GM12872 (cell line): ENCODE measurements at regions not wholly inside any gene's neighbourhood (a gene's known extent, or its start where the extent isn't known, plus 50 kb on each side); places are given as distances from the start of the nearest gene placed in this dataset.

Source experiments
- CTCF ChIP-seq: IDR thresholded peaks from 3 replicates; pipeline ENCODE4 v1.5.1; 2011; ENCODE audit warnings: low read depth, mild to moderate bottlenecking, low read length, moderate library complexity; ENCODE audit not compliant: insufficient read depth

GRCh38 chr5:4150067-4150466, 554.4 kb downstream of the IRX1 start:
- TF ChIP-seq CTCF = no peak

GRCh38 chr5:4156153-4156552, 560.5 kb downstream of the IRX1 start:
- TF ChIP-seq CTCF = no peak

GRCh38 chr5:4156889-4157288, 561.3 kb downstream of the IRX1 start:
- no peak for TF ChIP-seq CTCF

- TF ChIP-seq CTCF = no peak
These were observed 563.3 kb downstream of the IRX1 start for GRCh38 chr5:4158750-4159447.

GRCh38 chr5:4159681-4160080, 564.0 kb downstream of the IRX1 start:
- no peak for TF ChIP-seq CTCF

GRCh38 chr5:4164167-4164566, 568.5 kb downstream of the IRX1 start:
- no peak for TF ChIP-seq CTCF

GRCh38 chr5:4180703-4181102, 585.1 kb downstream of the IRX1 start:
- TF ChIP-seq CTCF = no peak
